PC-9 (cell line): ENCODE measurements at regions not wholly inside any gene's neighbourhood (a gene's known extent, or its start where the extent isn't known, plus 50 kb on each side); places are given as distances from the start of the nearest gene placed in this dataset.

Experiments used
- BruUV-seq: library from RNA; stranded (reverse); fragments of 400-500 nt; replicated peaks from 2 replicates; lab custom pipeline; 2021; lab: Mats Ljungman, UMichigan
- CTCF ChIA-PET: fragments of 300-600 bp; sonication (Branson Sonifier 250); formaldehyde crosslinking; loops from one replicate; lab custom pipeline; 2022; ENCODE audit warnings: antibody characterized with exemption; lab: Charles Lee
- POLR2A ChIA-PET: fragments of 300-600 bp; sonication (Branson Sonifier 250); formaldehyde crosslinking; loops from one replicate; lab custom pipeline; 2022; ENCODE audit warnings: antibody characterized with exemption; ENCODE audit not compliant: unreplicated experiment; lab: Charles Lee
- DNase-seq, 2 experiments: peaks; one replicate each; pipeline versions ENCODE4 v3.0.0 to v3.0.0-alpha.2; 2015 to 2022; ENCODE audit warnings: mixed read lengths in 1 of 2
- H2AFZ ChIP-seq: fragments of 200-600 bp; sonication (generic); 2 replicates; pipeline ENCODE4 v1.8.1; 2017; ENCODE audit warnings: antibody characterized with exemption
- H3F3A ChIP-seq: fragments of 200-600 bp; sonication (generic); 2 replicates; pipeline ENCODE4 v1.8.1; 2017; ENCODE audit warnings: antibody characterized with exemption, mild to moderate bottlenecking, low read depth; ENCODE audit not compliant: insufficient read depth
- H3K27ac ChIP-seq: fragments of 200-600 bp; sonication (generic); 2 replicates; pipeline ENCODE4 v1.6.1; 2016; ENCODE audit warnings: mixed run types
- H3K27me3 ChIP-seq: fragments of 200-600 bp; sonication (generic); 2 replicates; pipeline ENCODE4 v1.6.1; 2016; ENCODE audit warnings: low read depth, mixed run types; ENCODE audit not compliant: insufficient read depth
- H3K36me3 ChIP-seq: fragments of 200-600 bp; sonication (generic); 2 replicates; pipeline ENCODE4 v1.6.1; 2016; ENCODE audit warnings: low read depth, mixed run types
- H3K4me1 ChIP-seq: fragments of 200-600 bp; sonication (generic); replicated peaks from 2 replicates; pipeline ENCODE4 v1.6.1; 2016; ENCODE audit warnings: mixed run types; ENCODE audit not compliant: insufficient read depth
- H3K4me2 ChIP-seq: fragments of 200-600 bp; sonication (generic); 2 replicates; pipeline ENCODE4 v1.6.1; 2017; ENCODE audit warnings: mixed run types
- H3K4me3 ChIP-seq: fragments of 200-600 bp; sonication (generic); 2 replicates; pipeline ENCODE4 v1.6.1; 2016; ENCODE audit warnings: mixed run types
- H3K79me2 ChIP-seq: fragments of 200-600 bp; sonication (generic); 2 replicates; pipeline ENCODE4 v1.6.1; 2017; ENCODE audit warnings: low read depth, mixed run types
- H3K9me2 ChIP-seq: fragments of 200-600 bp; sonication (generic); 2 replicates; pipeline ENCODE4 v1.8.1; 2017; ENCODE audit warnings: mild to moderate bottlenecking; ENCODE audit not compliant: insufficient read depth
- H3K9me3 ChIP-seq: fragments of 200-600 bp; sonication (generic); 2 replicates; pipeline ENCODE4 v1.8.1; 2016; ENCODE audit warnings: low read depth; ENCODE audit not compliant: insufficient read depth
- H4K20me1 ChIP-seq: fragments of 200-600 bp; sonication (generic); 2 replicates; pipeline ENCODE4 v1.8.1; 2017; ENCODE audit not compliant: insufficient read depth
- EZH2 ChIP-seq: fragments of 200-600 bp; sonication (generic); IDR thresholded peaks from 2 replicates; pipeline ENCODE4 v1.8.0; 2017; ENCODE audit warnings: antibody characterized with exemption, low read depth
- intact Hi-C: fragments of 100-400 bp; cut with micrococcal nuclease; formaldehyde crosslinking; loops from one replicate; pipeline ENCODE4 v1.10.0; 2022; ENCODE audit not compliant: unreplicated experiment
- TF ChIP-seq, protein P1 (sequence below): fragments of 200-600 bp; sonication (generic); conservative IDR thresholded peaks from 2 replicates; pipeline ENCODE4 v1.6.1; 2017; ENCODE audit warnings: mixed run types, antibody characterized with exemption, mild to moderate bottlenecking, moderate library complexity

DNA sequence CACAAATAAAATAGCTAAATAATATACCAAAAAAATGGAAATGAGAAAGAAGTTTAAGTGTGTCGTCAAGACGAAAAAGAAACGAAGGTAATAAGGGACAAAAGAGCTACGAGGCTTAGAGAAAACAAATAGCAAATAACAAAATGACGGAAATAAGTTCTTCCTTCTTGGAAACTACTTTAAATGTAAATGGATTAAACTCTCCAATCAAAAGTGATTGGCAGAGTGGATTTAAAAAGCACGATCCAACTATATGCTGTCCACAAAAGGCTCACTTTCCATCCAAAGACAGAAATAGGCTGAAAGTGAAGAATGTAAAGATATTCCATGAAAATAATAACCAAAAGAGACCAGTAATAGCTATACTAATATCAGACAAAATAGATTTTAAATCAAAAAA lies 82.4 kb downstream of the DIO3 start:
- Histone ChIP-seq H3K4me2 (no peak overlapping the region), H2AFZ (no peak overlapping the region), H3K9me3 (peaks cover 5% of the 10 kb centered on the region; the same call in 1 of the 2 replicates), H3F3A (no peaks in the 10 kb centered on the region), H3K9me2 (no peaks in the 10 kb centered on the region; the same call in 1 of the 2 replicates), H3K4me3 (no peak overlapping the region), H3K27me3 (no peaks in the 10 kb centered on the region), H3K79me2 (no peaks in the 10 kb centered on the region), H3K27ac (no peak overlapping the region), H4K20me1 (no peaks in the 10 kb centered on the region), H3K36me3 (no peaks in the 10 kb centered on the region), H3K4me1 (no peaks in the 10 kb centered on the region)
- no peak for TF ChIP-seq EZH2
- TF ChIP-seq, protein P1, sequence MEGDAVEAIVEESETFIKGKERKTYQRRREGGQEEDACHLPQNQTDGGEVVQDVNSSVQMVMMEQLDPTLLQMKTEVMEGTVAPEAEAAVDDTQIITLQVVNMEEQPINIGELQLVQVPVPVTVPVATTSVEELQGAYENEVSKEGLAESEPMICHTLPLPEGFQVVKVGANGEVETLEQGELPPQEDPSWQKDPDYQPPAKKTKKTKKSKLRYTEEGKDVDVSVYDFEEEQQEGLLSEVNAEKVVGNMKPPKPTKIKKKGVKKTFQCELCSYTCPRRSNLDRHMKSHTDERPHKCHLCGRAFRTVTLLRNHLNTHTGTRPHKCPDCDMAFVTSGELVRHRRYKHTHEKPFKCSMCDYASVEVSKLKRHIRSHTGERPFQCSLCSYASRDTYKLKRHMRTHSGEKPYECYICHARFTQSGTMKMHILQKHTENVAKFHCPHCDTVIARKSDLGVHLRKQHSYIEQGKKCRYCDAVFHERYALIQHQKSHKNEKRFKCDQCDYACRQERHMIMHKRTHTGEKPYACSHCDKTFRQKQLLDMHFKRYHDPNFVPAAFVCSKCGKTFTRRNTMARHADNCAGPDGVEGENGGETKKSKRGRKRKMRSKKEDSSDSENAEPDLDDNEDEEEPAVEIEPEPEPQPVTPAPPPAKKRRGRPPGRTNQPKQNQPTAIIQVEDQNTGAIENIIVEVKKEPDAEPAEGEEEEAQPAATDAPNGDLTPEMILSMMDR = no peak
- intact Hi-C loops = loop anchor here (2.0 kb wide), 1 partner anchor 33 kb away; no protein-coding TSS in a partner anchor
- no peak for DNase-seq
- CTCF ChIA-PET = interaction anchor here (0.6 kb wide), 1 partner anchor 1101 kb away, joined by 5 read pairs; no protein-coding TSS in a partner anchor
- POLR2A ChIA-PET = no interaction called here
- no TSS peak for BruUV-seq

DNA sequence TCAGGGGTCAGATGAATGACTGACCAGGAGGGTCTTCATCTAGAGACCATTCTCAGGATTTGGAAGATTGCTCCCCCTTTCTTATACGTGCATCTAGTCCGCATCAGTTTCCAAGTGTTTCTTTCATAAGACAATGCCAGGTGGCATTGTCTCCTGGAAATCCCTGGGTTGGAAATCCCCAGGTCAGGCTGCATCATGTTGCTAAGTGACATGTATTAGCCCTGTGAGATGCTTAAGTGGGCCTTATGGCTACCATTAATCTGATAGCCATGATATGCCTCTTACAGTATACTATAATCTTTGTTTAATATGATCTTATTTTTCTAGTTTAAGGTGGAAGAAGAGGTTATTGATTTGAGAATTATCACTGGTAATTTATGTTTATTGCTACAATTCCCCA lies 92.8 kb downstream of the DIO3 start:
- Histone ChIP-seq H3K4me3 (no peak overlapping the region), H3K4me2 (no peak overlapping the region), H3K36me3 (no peaks in the 10 kb centered on the region), H4K20me1 (no peaks in the 10 kb centered on the region; the same call in 1 of the 2 replicates), H3K79me2 (no peaks in the 10 kb centered on the region), H2AFZ (no peak overlapping the region), H3K4me1 (no peaks in the 10 kb centered on the region; the same call in 1 of the 2 replicates), H3F3A (no peaks in the 10 kb centered on the region), H3K27me3 (no peaks in the 10 kb centered on the region), H3K9me3 (no peaks in the 10 kb centered on the region; the same call in 1 of the 2 replicates), H3K27ac (no peak overlapping the region), H3K9me2 (peaks cover 4% of the 10 kb centered on the region; the same call in 1 of the 2 replicates)
- BruUV-seq = no TSS peak
- ChIA-PET POLR2A (no interaction called here), CTCF (no interaction called here)
- no peak for DNase-seq
- intact Hi-C loops = no loop called here
- no peak for TF ChIP-seq EZH2
- TF ChIP-seq, protein P1 = no peak

DNA sequence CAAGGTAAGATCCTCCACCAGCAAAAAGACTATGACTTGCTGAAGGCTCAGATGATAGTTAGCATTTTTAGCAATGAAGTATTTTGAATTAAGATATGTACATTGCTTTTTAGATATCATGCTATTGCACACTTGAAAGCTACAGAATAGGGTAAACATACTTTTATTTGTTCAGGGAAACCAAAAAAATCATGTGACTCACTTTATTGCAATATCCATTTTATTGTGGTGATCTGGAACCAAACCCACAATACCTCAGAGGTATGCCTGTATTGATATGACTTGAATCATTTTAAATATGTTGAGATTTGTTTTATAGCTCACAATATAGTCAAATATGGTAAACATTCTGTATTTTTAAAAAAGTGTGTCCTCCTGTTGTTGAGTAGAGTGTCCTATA lies 96.1 kb downstream of the DIO3 start:
- POLR2A ChIA-PET = interaction anchor here (0.7 kb wide), 1 partner anchor 82 kb away, joined by 4 read pairs; no protein-coding TSS in a partner anchor
- Histone ChIP-seq H3K9me2 (no peaks in the 10 kb centered on the region), H3K27ac (no peak overlapping the region), H4K20me1 (no peaks in the 10 kb centered on the region; the same call in 1 of the 2 replicates), H2AFZ (no peak overlapping the region), H3F3A (no peaks in the 10 kb centered on the region), H3K79me2 (no peaks in the 10 kb centered on the region), H3K36me3 (no peaks in the 10 kb centered on the region), H3K4me3 (no peak overlapping the region), H3K4me1 (no peaks in the 10 kb centered on the region; the same call in 1 of the 2 replicates), H3K9me3 (no peaks in the 10 kb centered on the region; the same call in 1 of the 2 replicates), H3K27me3 (no peaks in the 10 kb centered on the region), H3K4me2 (no peak overlapping the region)
- no TSS peak for BruUV-seq
- CTCF ChIA-PET = interaction anchor here (0.6 kb wide), 1 partner anchor 994 kb away, joined by 4 read pairs; no protein-coding TSS in a partner anchor
- DNase-seq = peak in 1 of 2 experiments; percentile 57
- no peak for TF ChIP-seq EZH2
- intact Hi-C loops = no loop called here
